GM12891 (cell line): ENCODE measurements at regions not wholly inside any gene's neighbourhood (a gene's known extent, or its start where the extent isn't known, plus 50 kb on each side); places are given as distances from the start of the nearest gene placed in this dataset.
"Not testable (repeated sequence)": the region's sequence is repeated elsewhere in the genome, so short reads cannot be mapped to it uniquely, and the experiment has no call there.

Source experiments
- PAX5 ChIP-seq: IDR thresholded peaks from 2 replicates; pipeline ENCODE4 v1.6.1; 2011; ENCODE audit warnings: low read length, moderate library complexity, mild to moderate bottlenecking; ENCODE audit not compliant: insufficient read depth, severe bottlenecking
- POLR2A ChIP-seq: IDR thresholded peaks from 2 replicates; pipeline ENCODE4 v1.6.1; 2011; ENCODE audit warnings: low read depth, low read length, control low read depth
- POLR2AphosphoS5 ChIP-seq: IDR thresholded peaks from 2 replicates; pipeline ENCODE4 v1.6.1; 2011; ENCODE audit warnings: low read depth, low read length, control low read depth
- POU2F2 ChIP-seq: IDR thresholded peaks from 2 replicates; pipeline ENCODE4 v1.6.1; 2011; ENCODE audit warnings: low read depth, mild to moderate bottlenecking, control low read depth, low read length, moderate library complexity
- TAF1 ChIP-seq: IDR thresholded peaks from 2 replicates; pipeline ENCODE4 v1.6.1; 2011; ENCODE audit warnings: low read depth, low read length, control low read depth

- TF ChIP-seq POLR2A, POLR2AphosphoS5, PAX5, TAF1, POU2F2: not testable (repeated sequence)
Observed at GRCh38 chr6:92219987-92220386, 1199.4 kb downstream of the EPHA7 start.
